ENCODE measurements at regions not wholly inside any gene's neighbourhood (a gene's known extent, or its start where the extent isn't known, plus 50 kb on each side); places are given as distances from the start of the nearest gene placed in this dataset.
"Not testable (repeated sequence)": the region's sequence is repeated elsewhere in the genome, so short reads cannot be mapped to it uniquely, and the experiment has no call there.

DNA sequence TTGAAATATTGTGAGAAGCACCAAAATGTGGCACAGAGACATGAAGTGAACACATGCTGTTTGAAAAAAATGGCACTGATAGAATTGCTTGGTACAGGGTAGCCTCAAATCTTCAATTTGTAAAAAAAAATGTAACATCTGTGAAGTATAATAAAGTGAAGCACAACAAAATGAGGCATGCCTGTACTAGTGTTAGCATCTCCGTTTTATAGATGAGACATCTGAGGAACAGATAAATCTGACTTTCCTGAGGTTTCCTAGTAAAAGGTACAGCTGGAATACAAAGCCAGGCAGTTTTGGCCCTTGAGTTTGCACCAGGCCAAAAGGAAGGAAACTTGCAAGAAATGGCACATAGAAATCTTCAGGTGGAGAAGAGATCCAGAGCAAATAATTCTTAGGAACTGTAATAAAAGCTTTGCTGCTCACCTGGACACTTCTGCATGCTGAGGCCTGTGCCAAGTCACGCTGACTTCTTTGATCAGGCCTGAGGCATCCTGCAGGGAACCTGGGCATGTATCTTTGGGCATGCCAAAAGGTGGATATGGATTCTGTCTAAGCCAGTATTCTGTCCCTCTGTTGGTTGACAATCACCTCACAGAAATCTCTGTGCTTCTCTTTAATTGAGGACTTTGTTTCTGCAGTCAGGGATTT, 251.5 kb upstream of the PLPP4 start:
- DNase-seq: peak; percentile 20

DNA sequence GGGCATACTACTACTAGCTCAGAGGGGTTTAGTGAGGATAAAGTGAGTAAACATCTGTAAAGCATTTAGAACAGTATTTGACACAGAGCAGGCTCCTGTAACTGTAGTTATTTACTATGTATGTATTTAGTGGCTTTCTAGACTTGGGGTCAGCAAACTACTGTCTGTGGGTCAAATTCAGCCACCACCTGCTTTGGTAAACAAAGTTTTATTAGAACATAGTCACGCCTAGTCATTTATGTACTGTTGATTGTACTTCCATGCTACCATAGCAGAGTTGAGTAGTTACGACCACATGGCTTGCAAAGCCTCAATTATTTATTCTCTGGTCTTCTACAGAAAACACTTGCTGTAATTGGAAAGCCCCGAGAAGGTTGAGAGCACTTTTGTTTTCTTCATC, 248.5 kb upstream of the PLPP4 start:
- no peak for DNase-seq

DNA sequence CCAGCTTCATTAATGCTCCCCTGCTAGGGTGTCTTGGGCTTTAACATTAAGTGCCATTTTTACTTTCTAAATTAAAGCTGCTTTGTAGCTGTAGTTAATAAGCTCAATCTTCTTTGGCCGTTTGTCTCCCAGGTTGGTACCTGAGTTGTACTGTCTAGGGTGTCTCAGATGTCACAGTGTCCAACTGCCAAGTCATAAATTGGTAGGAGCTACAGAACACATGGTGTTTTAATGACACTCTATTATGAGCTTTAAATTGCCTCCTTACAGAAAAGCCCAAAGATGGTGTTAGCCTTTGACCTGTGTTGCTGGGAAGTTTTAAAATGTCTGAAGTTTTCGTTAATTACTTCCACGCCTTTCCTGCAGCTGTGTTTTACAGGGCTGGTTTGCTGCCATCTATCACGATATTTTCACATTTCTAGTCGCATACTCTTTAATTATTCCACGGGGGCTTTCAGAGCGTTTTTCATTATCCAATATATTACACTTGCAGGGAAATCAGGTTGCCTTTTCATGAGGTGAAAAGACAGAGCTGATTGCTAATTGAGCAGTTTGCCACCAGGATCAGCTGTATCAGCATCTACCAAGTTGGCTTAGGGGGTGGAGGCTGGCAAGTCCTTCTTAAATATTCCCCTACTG, 247.8 kb upstream of the PLPP4 start:
- no peak for DNase-seq

DNA sequence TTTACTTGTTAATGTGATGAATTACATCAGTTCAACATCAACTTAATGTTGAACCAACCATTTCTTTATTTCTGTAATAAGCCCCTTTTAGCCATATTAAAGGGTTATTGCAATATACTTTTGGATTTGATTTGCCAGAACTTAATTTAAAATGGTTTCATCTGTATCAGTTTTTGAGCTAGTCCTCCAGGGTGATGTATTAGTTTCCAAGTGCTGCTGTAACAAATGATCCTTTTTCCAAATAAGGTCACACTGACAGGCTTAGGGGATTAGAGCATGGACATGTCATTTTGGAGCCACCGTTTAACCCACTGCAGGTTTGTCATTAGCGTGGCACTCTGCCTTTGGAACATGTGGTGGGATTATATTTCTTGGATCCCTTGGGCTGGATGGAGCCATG, 244.8 kb upstream of the PLPP4 start:
- no peak for DNase-seq

DNA sequence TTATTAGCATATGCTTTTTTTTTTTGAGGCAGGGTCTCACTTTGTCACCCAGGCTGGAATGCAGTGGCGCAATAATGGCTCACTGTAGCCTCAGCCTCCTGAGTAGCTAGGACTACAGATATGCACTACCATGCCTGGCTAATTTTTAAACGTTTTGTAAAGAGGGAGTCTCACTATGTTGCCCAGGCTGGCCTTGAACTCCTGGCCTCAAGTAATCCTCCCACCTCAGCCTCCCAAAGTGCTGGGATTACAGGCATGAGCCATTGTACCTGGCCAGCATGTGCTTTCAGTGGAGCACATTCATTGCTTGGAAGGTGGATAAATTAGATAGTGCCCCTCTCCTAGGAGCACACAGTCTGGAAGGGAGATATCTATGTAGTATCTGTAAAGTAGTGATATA, 243.7 kb upstream of the PLPP4 start:
- not testable (repeated sequence) for DNase-seq

DNA sequence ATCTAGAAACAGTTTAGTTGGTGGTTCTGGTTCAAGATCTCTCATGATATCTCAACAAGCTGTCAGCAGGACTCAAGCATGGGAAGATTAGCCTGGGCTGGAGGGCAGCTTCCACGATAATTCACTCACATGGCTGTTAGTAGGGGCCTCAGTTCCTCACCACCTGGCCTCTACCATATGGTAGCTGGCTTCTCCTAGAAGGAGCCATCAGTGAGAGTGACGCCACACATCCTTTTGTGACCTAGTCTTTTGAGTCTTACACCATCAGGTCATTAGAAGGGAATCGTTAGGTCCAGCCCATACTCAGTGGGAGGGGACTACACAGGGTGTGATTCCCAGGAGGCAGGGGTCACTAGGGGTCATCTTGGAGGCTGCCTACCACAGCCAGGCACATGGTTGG, 239.3 kb upstream of the PLPP4 start:
- no peak for DNase-seq

DNA sequence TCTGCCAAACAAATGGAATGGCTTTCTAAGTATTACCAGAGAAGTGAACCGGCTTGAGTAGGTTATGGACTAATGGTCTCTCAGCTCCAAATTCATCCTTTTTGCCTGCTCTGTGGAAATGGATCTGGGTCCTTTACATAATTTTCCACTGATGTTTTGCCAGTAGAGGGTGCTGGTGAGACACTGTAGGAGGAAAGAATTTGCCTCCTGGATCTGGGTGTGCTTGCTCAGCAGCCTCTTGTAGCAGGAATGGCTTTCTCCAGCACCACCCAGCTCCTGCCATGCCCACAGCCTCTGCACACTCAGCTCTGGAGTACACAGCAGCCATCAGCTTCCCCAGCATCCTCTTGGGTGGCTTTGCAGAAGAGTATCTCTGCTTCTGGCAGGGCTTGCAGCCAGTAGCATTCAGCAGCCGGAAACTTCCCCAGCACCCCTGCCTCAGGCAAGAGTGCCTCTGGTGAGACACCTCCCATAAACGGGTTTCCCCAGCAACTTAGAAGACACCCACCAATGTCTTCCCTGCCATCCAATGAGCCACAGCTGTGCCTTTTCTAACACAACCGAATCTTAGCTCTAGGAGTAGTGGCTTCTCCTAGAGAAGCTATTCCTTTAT, 235.0 kb upstream of the PLPP4 start:
- peak; percentile 42 for DNase-seq

DNA sequence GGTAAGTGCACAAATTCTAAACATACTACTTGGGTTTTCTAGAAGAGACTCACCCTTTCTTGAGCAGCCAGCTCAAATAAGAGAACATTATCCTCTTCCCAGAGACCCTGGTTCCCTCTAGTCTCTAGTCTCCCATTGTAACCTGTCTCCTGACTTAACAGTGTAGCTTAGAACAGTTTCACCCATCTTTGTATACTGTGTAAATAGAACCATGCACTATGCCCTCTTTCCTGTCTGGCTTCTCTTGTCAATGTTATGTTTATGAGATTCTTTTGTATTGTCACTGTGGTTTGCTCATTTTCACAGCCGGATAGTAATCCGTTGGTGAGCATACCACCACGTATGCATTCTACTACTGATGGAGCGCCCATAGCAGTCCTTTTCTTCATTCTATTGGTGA, 227.4 kb upstream of the PLPP4 start:
- DNase-seq: no peak

DNA sequence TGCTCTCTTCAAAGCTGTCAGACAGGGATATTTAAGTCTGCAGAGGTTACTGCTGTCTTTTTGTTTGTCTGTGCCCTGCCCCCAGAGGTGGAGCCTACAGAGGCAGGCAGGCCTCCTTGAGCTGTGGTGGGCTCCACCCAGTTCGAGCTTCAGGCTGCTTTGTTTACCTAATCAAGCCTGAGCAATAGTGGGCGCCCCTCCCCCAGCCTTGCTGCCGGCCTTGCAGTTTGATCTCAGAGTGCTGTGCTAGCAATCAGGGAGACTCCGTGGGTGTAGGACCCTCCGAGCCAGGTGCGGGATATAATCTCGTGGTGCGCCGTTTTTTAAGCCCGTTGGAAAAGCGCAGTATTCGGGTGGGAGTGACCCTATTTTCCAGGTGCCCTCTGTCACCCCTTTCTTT, 217.3 kb upstream of the PLPP4 start:
- not testable (repeated sequence) for DNase-seq

DNA sequence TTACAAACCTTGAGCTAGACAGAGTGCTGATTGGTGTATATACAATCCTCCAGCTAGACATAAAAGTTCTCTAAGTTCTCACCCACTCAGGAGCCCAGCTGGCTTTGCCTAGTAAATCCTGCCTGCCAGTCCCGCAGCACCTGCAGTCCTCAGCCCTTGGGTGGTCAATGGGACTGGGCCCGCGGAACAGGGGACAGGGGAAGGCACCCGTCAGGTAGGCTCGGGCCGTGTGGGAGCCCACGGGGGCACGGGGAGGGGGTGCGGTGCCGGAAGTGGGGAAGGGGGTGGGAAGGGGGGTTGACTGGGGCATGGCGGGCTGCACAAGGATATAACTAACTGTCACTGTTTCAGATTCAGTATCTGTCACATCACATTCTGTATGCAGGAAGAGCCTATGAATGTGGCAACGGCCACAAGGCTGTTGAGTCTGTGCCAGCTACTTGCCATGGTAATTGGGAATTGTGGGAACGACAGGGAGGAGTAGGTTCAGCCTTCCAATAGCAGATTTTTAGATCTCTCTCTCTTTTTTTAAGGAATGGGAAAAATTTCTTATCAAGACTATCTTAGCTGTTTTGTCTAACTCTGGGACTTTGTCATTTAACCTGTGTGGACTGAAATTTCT, 205.1 kb upstream of the PLPP4 start:
- DNase-seq: no peak

DNA sequence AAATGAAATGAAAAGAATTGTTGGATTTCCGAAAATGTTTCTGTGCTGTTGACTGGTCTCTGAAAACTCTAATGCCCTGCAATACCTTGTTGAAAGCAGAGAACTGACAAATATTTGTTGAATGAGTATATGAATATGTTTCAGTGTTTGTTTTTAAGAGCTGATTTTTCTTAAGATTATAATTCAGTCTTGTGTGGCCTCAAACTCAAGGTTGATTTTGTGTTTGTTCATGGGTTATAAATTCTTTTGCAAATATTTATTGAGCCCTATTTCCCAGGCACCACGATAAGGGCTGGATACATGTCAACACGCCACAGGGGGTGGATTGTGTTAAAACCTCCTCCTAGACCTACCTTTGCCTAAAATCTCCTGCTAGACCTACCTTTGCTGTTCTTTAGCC, 203.9 kb upstream of the PLPP4 start:
- no peak for DNase-seq

DNA sequence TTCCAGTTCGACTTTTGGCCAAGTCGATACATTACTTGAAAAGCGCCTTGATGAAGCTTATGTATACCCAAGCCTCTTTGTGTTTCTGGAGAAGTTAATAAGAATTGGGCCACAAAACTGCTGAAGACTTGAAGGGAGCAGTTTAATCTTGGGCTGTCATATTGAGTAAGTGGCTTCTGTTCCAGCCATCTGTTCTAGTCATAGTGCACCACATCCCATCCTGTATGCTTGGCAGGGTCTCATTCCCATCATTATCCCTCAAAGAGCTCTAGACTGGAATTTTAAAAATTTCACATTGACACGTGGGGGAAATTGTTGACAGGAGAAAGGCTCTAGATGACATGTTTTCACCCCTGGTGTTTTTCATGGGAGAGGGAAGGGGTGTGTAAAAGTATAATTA, 196.6 kb upstream of the PLPP4 start:
- no peak for DNase-seq

DNA sequence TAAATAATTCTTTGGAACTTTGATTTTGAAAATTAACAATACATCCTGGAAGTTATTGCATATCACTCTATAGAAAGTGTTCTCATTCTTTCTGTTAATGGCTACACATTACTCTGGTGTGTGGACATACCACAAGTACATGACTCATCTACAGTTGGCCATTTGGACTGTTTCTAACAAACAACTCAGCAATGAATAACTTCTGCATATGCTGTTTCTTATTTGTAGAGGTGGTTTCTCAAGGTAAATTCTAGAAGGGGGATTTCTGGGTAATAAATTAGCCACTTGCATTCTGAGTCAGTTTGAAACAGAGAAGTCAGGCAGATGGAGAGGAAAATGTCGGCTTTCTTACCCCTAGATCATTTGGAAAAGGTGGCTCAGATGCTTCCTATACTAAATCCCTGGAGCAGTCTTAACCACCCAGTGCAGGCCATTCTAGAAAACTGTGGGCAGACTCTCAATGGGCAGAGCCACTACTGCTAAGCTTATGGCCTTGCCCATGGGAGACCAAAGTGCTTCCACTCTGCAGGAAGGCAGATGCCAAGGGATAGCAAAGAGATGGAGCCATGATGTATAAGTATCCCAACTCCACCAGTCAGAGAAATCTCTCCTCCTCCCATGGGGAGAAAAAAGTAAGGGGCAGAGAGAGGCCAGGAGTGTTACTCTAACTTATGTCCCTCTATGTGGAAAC, 194.0 kb upstream of the PLPP4 start:
- no peak for DNase-seq

DNA sequence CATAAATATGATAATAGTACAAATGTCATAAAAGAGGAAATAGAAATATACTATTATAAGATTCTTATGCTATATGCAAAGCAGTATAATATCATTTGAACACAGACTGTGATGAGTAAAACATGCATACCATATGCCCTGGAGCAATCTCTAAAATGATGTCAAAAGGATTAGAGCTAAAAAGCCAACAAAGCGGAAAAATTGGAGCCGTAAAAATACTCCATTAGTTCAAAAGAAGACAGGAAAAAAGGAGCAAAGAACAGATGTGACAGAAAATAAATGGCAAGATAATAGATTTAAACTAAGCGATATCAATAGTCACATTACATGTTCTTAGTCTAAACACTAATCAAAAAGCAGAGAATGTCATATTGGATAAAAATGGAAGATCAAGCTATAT, 191.0 kb upstream of the PLPP4 start:
- DNase-seq: no peak

DNA sequence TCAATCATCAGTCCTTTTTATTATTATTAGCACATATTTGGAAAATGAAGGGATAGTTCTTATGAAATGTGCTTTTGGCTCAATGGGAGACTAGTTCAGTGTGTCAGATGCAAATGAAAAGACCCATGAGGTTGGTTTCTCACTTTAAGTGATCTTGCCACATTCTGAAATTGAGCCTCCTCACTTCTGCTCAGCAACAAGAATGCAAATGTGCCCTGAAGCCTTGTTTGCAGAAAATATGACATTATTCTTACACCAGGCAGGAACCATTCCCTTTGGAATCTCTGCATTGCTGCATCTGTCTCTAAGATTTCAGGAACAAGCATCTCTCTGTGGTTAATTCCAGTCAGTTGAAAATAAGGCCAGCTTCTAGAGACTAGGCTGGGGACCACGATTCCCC, 186.1 kb upstream of the PLPP4 start:
- DNase-seq: no peak

DNA sequence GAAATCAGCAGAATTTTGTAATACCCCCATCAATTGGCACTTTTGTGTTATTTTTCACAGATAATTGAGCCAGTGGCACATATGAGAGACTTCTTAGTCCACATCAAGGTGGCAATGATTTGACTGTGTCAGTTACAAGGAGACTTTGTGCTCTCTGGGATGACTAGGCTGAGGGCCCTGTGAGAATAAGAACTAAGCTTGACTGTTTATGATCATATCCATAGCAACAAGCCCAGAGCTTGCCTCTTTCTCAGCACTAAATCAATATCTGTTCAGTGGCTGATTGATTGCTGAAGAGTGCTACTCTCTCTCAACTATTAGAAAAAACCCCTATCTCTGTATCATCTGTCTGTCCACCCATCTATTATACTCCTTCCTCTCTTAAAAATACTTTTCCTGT, 185.3 kb upstream of the PLPP4 start:
- no peak for DNase-seq

DNA sequence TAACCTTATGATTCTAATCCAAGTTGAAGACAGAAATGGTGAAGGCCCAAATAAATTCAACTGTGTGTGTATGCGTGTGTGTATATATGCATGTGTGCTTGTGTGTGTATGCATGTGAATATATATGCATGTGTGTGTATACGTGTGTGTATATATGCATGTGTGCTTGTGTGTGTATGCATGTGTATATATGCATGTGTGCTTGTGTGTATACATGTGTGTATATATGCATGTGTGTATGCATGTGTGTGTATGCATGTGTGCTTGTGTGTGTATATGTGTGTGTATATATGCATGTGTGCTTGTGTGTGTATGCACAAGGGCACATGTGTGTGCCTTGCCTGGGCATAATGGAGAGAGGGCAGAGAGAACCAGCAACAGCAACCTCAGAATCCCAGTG, 184.7 kb upstream of the PLPP4 start:
- no peak for DNase-seq

DNA sequence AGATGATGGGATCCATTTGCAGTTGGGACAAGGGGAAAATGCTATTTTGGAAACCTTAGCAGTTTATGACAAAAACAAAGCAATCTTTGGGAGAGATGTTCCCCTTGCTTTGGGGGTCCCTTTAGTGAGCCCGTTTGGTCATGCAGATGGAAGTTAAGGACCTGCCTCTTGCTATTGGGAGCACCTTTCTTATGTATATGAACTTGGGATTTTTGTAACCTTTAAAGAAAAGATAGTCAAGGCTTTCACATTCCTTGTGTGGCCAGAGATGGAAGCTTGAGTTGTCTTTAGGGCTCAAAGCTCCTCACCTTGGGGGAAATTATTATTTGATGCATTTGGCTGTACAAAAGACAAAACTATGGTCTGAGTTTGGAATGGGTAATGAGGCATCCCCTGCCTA, 179.0 kb upstream of the PLPP4 start:
- DNase-seq: no peak

DNA sequence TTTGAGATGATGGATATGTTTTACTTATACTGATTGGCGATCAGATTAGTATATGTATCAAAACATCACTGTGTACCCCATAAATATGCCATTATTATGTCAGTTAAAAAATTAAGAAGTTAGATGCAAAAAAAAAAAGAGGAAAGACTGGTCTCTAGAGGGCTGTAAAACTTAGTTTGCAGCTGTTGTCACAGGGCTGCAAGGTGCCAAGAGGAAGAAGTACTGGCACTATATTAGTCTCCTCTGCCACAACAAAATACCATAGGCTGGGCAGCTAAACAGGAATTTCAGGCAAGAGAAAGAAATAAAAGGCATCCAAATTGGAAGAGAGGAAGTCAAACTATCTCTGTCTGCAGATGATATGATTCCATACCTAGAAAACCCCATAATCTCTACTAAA, 177.8 kb upstream of the PLPP4 start:
- DNase-seq: no peak

DNA sequence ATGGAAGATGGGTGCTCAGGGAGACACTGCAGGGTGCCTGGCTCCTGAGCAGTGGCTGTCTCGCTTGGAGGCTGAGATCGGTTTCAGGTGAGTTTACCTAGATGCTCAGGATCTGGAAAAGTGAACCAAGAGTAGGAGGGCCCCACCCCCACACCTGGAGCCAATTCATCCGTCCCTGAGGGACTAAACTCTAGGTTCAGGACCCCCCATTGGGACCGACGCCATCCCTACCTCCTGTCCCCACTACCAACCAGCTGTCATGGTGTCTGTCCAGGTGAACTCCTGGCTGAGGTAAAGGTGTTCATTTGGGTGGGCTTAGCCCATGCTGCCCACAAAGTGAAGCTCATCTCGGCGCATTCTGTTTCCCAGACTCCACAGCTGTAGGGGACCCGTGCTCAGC, 174.6 kb upstream of the PLPP4 start:
- DNase-seq: no peak

DNA sequence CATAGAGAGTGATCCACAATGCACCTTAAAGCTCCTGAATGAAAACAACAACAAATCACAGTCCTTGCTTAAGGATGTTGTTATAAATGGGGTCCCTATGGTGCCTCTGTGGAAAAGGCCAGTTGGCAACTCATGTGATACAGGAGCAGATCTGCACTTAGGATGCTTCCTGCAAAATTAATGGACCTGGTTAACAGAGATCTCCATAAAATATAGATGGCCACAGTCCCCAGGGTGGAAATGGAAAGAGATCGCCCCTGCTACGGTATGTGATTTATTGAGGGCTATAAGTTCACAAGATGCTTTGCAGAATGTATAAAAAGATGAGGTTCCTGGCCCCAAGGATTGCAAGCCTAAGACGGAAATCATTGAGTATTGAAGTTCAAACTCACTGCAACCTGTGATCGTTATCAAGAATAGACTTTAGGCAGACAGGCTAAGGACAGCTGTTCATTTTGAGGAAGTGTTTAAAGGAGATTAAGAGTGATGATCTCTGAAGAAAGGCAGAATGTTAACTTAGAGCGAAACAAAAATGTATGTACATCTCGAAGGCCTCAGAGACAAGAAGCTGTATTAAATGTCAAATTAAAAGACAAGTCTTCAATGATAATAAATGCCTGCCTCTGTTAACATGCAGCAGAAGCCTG, 174.1 kb upstream of the PLPP4 start:
- no peak for DNase-seq

DNA sequence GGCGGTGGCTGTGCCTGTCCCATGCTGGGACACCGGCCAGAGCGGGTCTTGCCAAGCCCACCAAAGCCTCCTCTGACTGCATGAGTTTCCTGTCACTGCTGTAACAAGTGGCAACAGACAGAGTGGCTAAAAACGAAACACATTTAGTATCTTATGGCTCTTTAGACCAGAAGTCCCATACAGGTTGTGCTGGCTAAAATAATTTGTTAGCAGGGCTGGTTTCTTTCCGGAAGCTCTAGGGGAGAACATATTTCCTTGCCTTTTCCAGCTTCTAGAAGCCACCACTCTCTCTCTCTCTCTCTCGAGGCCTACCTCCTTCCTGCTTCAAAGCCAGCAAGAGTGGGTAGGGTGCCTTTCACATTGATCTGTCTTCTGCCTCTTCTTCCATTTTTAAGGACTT, 171.6 kb upstream of the PLPP4 start:
- no peak for DNase-seq

DNA sequence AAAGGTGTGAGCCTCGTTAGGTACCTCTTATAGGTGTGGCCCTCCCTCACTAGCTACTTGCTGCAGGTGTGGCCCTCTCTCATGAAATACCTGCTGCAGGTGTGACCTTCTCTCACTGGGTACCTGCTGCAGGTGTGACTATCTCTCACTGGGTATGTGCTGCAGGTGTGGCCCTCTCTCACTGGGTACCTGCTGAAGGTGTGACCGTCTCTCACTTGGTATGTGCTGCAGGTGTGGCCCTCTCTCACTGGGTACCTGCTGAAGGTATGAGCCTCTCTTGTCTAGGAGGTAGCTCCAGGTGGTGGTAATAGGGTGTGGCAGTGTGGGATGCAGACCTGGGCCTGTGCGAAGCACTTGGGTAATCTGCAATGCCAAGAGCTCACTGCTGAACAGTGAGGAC, 170.7 kb upstream of the PLPP4 start:
- DNase-seq: no peak

All from tongue (tissue), 1 donor.